GM21381 (cell line): ENCODE measurements at regions not wholly inside any gene's neighbourhood (a gene's known extent, or its start where the extent isn't known, plus 50 kb on each side); places are given as distances from the start of the nearest gene placed in this dataset.

Experiments
- ATAC-seq: cut with Tn5 transposase; IDR thresholded peaks from one replicate; pipeline ENCODE4 v1.9.1; 2021; ENCODE audit warnings: mild to moderate bottlenecking, moderate library complexity; ENCODE audit not compliant: unreplicated experiment

DNA sequence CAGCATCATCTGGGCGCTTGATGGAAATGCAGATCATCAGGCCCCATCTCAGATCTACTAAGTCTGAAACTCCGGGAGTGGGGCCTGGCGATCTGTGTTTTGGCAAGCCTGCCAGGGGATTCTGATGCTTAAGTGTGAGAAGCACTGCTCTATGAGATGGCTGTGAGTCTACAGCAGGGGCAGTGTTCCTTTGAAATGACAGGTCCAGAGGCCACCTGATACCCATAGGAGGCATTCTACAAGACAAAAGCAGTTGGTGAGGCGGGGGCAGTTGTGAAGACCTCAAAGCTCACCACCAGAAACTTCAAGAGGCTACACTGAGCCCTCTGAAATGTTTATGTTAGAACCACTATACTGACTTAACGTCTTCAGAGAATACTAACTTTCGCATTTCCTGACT, 86.9 kb upstream of the SPATA31D4 start:
- no peak for ATAC-seq

DNA sequence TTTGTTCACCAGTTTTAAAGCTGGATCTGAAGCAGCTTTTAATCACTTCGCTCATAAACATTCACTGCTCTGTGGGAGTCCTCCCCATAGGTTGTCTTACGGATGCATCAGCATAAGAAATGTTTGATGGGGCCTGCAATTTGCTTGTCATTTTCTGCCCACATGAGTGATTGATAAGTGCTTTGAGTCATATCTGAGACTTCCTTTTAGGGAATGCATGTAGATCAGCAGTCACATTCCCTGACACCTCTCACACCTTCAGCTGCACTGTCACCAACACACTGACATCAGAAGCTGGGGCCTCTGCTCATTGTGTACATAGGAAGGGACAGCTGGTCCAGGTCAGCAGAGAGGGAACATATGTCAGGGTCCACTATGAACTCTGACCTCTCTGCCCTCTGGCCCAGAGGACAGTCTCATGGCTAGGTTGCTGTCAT, 84.1 kb upstream of the SPATA31D4 start:
- no peak for ATAC-seq

DNA sequence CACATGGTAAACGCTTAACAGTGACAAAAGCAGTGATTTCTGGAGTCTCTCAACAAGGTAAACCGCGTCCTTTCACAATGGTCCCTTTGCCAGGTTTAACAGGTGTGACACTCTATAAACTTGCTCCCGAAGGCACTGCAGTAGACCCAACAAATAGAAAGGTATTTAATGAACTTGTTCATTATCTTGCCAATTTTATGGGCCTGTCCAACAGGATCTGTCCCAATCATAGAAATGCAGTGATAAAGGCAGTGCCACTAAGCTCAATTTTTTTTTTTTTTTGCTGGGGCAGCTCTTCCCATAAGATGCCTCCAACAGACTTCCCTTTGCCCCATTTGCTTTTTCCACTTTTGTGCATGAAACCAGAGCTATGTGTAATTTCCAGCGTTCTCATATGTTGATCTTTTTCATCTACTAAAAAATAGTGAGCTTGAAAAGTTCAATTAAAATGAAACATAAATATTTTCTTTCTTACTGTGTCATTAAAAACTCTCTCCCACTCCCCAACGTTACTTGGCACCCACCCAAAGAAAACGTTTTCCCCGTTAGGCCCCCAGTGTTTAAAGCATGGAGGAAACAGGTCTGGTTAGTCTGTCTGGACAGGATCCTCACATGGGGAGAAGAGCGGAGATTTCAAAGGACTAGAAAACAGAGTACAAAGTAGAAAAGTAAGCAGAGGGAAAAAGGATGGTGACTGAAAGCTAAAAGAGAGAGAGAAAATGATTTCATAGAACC, 80.9 kb upstream of the SPATA31D4 start:
- ATAC-seq = no peak

DNA sequence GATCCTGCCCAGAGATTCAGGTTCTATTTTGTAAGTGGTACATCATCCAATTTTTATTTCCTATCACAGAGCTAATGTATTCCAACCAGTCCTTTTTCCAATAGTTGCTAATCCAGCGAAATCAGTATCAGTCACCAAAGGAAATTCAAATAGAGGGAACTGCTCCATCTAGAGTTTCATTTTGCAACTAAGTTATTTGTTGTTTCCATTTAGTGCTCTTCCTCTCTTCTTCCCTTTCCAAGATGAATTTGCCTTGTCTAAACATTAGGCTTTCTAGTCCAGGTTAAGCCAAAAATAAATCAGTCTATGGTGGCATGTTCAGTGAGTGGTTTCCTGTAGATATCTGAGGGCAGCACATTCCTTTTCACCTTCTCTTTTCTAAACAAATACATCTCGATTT, 79.8 kb upstream of the SPATA31D4 start:
- no peak for ATAC-seq

DNA sequence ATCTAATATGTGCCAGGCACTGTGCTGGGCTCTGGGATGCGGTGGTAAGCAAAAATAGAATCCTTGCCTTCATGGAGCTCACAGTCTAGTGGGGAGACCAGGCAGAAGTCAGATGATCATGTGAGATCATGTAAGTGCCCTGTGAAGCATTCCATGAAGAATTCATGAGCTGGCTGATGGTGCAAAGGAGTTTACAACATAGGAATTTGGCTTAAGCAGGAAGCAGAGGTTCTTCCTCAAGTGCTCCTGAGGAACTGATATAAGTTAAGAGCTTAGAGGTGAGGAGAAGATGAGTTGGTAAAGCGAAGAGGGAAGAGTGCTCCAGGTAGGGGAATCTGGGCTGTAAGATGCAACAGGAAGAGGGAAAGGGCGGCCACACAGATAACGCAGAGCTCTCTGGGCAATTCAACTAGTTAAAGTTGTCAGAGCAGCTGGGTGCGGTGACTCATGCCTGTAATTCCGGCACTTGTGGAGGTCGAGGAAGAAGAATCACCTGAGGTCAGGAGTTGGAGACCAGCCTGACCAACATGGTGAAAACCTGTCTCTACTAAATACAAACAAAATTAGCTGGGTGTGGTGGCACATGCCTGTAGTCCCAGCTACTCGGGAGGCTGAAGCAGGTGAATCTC, 78.5 kb upstream of the SPATA31D4 start:
- no peak for ATAC-seq

DNA sequence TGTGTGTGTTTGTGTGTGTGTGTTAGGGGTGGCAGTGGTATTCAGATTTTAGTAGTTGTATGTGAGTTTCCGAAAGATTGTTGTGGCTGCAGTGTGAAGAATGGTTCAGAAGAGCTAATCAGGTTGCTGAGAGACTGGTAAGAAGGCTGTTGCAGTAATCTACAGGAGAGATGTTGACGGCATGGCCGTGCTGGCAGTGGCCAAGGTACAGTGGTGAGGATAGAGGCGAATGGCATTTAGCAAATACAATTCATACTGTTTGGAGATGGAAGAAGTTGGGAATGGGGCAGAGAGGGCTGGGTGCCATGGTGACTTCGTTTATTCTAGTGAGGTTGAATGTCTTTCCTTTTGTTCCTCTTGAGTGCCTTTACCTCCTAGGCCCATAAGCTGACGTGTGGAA, 77.5 kb upstream of the SPATA31D4 start:
- no peak for ATAC-seq

DNA sequence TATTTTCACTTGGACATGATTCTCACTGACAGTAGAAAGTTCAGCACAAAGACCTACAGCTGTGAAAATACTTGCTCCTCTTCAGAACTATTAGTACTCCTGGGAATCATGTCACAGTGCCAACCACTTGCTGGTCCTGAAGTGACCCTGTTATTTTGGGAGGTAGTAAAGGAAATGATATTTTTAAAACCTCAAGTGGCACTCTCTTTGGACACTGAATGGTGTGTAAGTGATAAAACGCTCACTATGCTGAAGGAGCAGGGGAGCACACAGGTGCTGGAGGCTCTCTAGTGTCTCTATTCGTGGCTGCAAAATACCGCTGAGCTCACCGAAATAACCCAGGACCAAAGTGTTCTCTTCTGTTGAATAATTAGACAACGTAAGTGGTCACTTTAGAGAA, 76.9 kb upstream of the SPATA31D4 start:
- ATAC-seq = no peak

DNA sequence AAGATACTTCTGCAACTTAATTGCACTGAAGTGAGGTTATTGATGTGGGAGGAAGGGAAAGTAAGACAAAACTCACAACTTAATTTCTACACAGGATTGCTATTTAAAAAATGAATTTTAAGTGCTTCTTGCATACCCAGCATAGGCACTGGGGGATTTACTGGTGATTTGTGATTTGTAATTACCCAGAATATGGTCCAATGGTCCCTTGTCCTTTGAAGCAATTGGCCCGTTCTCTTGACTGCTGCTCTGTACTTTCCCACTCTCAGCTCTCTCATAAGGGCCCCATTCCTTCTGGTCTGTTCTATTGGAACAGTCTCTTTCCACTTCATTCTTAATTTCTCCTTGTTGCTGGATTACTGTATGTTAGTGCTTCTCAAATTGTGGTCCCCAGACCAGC, 75.4 kb upstream of the SPATA31D4 start:
- no peak for ATAC-seq

DNA sequence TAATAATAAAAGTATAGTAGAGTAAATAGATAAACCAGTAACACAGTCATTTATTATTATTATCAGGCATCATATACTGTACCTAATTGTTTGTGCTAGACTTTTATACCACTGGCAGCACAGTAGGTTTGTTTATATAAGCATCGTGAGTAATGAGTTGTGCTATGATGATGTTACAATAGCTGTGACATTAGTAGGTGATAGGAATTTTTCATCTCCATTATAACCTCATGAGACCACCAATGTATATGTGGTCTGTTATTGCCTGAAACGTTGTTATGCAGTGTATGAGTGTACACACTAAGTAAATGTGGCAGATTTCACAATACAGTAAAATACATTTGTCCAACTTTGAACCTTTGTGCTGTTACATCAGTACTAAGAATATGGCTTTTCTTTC, 72.7 kb upstream of the SPATA31D4 start:
- ATAC-seq = no peak

DNA sequence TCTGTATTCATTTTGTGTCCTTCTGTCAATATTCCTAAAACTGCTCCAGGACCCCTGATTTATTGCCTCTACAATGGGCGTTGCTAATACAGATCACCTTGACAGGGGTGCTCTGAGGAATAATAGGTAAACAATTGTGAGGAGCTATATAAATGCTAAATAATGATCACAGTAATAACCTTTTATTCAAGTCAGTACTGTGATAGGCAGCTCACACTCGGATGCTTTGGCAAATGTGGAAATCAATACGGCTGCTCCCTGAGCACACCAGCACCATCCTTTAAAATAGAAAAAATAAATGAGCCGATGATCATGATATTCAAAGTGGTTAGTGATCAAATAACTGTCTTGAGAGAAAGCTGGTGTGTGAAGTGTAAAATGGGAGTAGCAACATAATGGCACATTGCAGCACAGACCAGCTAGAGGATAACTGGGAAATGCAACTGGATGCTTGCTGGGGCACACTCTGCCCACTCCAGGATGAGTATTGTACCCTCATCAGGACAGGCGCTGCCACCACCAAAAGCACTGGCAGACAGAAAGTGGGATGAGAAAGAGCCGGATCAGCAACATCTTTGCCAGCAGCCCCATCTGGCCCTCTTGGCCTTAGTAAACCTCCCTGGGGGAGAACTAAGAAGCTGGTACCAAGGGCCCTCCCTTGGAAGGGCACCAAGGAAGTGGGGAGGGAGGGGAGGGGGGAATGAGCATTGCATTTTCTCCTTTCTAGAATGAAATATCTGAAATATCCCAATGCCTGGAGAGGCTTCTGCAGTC, 69.4 kb upstream of the SPATA31D4 start:
- no peak for ATAC-seq

DNA sequence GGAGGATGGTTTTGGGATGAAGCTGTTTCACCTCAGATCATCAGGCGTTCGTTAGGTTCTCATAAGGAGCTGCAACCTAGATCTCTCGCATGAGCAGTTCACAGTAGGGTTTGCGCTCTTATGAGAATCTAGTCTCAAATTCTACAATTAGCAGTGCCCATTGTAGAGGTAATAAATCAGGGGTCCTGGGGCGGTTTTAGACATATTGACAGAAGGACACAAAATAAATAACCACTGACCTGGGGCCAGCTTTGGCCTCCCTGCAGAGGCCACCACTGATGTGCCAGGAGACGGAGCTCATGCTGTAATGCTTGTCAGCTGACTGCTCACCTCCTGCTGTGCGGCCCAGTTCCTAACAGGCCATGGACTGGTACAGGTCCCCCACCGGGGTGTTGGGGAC, 67.6 kb upstream of the SPATA31D4 start:
- no peak for ATAC-seq

DNA sequence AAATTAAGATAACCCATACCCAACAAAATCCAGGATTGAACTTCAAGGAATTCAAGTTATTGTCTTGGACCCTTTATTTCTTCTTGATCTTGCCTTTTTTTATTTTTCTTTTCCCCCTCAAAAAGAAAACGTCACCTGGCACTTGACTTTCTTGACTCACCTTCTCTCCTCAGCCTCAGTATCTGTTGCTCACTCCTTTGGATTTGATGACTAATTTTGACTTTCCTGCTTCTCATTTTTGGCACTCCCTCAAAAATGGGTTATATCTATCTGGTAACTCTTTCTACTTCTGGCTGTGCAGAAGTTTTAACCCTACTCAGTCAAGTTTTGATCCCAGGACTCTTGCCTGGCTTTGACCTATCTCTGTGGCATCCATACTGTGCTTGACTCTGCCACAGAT, 66.6 kb upstream of the SPATA31D4 start:
- ATAC-seq = no peak

DNA sequence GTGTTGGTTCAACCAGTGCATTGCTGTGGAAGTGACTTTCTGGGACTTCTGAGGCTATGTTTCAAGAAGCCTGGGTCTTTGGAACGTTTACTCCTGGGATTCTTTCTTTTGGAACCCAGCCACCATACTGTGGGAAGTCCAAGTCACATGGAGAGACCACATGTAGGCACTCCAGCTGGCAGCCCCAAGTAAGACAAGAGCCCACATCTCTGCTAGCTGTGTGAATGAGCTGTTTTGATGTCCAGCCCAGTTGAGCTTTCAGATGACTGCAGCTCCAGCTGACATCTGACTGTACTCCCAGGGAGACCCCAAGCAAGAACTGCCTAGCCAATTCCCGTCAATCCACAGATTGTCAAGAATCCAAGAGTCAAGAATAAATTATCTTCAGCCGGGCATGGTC, 60.1 kb upstream of the SPATA31D4 start:
- ATAC-seq = no peak

DNA sequence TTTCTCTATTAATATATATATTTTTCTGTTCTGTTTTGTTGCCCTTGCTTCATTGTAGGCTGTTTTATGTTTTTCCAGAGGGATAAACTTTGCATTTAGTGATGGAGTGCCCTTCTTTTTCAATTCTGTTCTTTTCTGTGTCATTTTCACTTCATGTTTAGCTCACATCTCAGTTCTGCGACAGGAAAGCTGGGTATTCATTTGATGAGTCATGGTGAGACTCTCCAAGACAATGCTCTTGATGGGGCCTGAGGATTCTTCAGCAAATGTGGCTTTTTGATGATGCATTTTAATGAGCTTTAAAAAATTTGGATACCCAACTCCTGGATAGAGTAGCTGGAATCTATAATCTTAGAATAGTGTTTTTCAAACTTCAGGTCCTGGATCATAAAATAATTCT, 56.5 kb upstream of the SPATA31D4 start:
- no peak for ATAC-seq

DNA sequence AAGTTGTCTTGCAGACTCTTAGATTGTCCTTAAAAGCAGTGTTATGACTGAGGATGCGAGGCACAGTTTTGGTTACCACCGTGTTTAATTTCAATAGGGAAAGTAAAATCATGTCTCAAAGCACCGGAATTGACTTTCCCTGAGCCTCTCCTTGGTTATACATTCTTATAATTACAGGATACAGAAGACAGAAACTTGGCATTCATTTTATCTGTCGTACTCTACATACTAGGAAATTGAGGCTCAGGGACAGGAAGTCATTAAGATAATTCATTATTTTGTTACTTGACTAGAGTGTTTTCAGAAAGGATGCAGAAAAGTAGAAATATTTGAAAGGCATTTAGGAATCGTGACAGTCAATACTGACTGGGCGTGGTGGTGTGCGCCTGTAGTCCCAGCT, 54.0 kb upstream of the SPATA31D4 start:
- no peak for ATAC-seq

DNA sequence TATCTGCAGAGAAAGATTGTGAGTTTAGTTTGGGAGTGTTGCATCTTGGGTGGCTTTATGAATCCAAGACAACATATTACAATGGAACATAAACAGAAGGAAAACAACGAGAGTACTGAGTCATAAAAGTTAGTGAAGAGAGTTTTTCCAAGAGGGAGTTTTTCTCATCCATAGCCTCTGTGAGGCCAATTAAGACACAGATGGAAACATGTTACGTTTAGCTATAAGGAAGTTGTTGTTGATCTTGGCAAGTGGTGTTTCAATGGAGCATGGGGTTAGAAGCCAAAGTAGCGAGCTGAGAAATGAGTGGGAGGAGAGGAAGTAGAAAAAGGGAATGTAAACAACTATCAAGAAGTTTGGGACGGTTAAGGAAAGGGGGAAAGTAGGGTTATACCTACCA, 53.3 kb upstream of the SPATA31D4 start:
- no peak for ATAC-seq

DNA sequence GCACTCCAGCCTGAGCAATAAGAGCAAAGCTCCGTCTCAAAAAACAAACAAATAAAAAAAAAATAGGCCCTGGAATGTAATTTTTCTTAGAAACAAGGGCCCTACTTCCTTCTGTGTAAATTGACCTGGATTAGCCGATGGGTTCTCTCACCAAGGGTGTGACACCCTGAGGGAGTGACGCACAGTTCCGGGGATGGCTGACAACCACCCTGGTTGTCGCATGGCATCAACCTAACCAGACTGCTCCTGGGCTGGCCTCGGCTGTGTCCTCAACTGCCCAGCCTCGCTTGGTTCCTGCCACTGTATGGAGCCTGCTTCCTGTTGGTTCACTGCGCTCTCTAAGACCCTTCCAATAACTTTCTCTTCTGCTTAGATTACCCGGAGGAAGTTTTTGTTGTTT, 51.2 kb upstream of the SPATA31D4 start:
- no peak for ATAC-seq
